Stimulated activated naive CD8-positive, alpha-beta T cell treated with anti-CD3 and anti-CD28 coated beads, Interleukin-15, Interleukin-2, amounts not matched to agents 100 U/mL and 50 U/mL, for 24 hours (primary cell): ENCODE measurements at regions not wholly inside any gene's neighbourhood (a gene's known extent, or its start where the extent isn't known, plus 50 kb on each side); places are given as distances from the start of the nearest gene placed in this dataset.
A peak's percentile ranks its signal among the peaks of the same experiment; 100 is the strongest.

Experiments
- ATAC-seq: fragments of 150-1000 bp; cut with Tn5 transposase; one replicate; pipeline ENCODE4 v1.10.0; 2021
- DNase-seq: peaks from one replicate; pipeline ENCODE4 v3.0.0; 2021

GRCh38 chr2:858646-859045, 92.0 kb upstream of the SNTG2 start:
- ATAC-seq (no peak), DNase-seq (no peak)

- no peak for ATAC-seq
- DNase-seq, result no peak
Measured at GRCh38 chr2:857937-858336, 92.7 kb upstream of the SNTG2 start.

- DNase-seq (no peak), ATAC-seq (no peak)
Measured at GRCh38 chr2:857081-857480, 93.6 kb upstream of the SNTG2 start.

- ATAC-seq (no peak), DNase-seq (no peak)
Measured at GRCh38 chr2:856456-856855, 94.2 kb upstream of the SNTG2 start.

- no peak for ATAC-seq
- no peak for DNase-seq
Measured at GRCh38 chr2:856041-856440, 94.6 kb upstream of the SNTG2 start.

- no peak for DNase-seq
- ATAC-seq, result no peak
Measured at GRCh38 chr2:855177-855576, 95.5 kb upstream of the SNTG2 start.

GRCh38 chr2:854460-854859, 96.2 kb upstream of the SNTG2 start:
- DNase-seq (peak; percentile 70), ATAC-seq (peak; percentile 20)

GRCh38 chr2:853203-853870, 97.3 kb upstream of the SNTG2 start:
- ATAC-seq (no peak), DNase-seq (no peak)

- ATAC-seq (no peak), DNase-seq (no peak)
Measured at GRCh38 chr2:852168-852567, 98.5 kb upstream of the SNTG2 start.

GRCh38 chr2:851680-852079, 99.0 kb upstream of the SNTG2 start:
- no peak for ATAC-seq

GRCh38 chr2:851078-851477, 99.6 kb upstream of the SNTG2 start:
- DNase-seq (no peak), ATAC-seq (no peak)

More at GRCh38 chr2:851680-852079, 99.0 kb upstream of the SNTG2 start:
- DNase-seq, result no peak

- DNase-seq, result no peak
- ATAC-seq, result no peak
Measured at GRCh38 chr2:850429-850828, 100.2 kb upstream of the SNTG2 start.

GRCh38 chr2:848099-848498, 102.5 kb upstream of the SNTG2 start:
- DNase-seq, result no peak
- ATAC-seq, result no peak

GRCh38 chr2:847669-848068, 103.0 kb upstream of the SNTG2 start:
- DNase-seq (no peak), ATAC-seq (no peak)

- DNase-seq, result no peak
- no peak for ATAC-seq
Measured at GRCh38 chr2:844715-845114, 105.9 kb upstream of the SNTG2 start.

- no peak for ATAC-seq
Measured at GRCh38 chr2:842151-842803, 108.4 kb upstream of the SNTG2 start.

GRCh38 chr2:841036-841435, 109.6 kb upstream of the SNTG2 start:
- DNase-seq (no peak), ATAC-seq (no peak)

More at GRCh38 chr2:842151-842803, 108.4 kb upstream of the SNTG2 start:
- no peak for DNase-seq

GRCh38 chr2:834233-834632, 116.4 kb upstream of the SNTG2 start:
- no peak for DNase-seq
- ATAC-seq, result no peak

- ATAC-seq, result peak; percentile 79
- no peak for DNase-seq
Measured at GRCh38 chr2:833180-833579, 117.5 kb upstream of the SNTG2 start.

GRCh38 chr2:832635-833034, 118.0 kb upstream of the SNTG2 start:
- no peak for DNase-seq
- no peak for ATAC-seq

- DNase-seq (no peak), ATAC-seq (no peak)
Measured at GRCh38 chr2:831622-832021, 119.0 kb upstream of the SNTG2 start.

- ATAC-seq, result no peak
Measured at GRCh38 chr2:831225-831536, 119.5 kb upstream of the SNTG2 start.

GRCh38 chr2:830419-831224, 120.0 kb upstream of the SNTG2 start:
- ATAC-seq (no peak), DNase-seq (no peak)

More at GRCh38 chr2:831225-831536, 119.5 kb upstream of the SNTG2 start:
- DNase-seq, result no peak
